Fibroblast of skin of abdomen (primary cell): ENCODE measurements at regions not wholly inside any gene's neighbourhood (a gene's known extent, or its start where the extent isn't known, plus 50 kb on each side); places are given as distances from the start of the nearest gene placed in this dataset.
"Not testable (repeated sequence)": the region's sequence is repeated elsewhere in the genome, so short reads cannot be mapped to it uniquely, and the experiment has no call there.

Experiments
- DNase-seq: peaks from one replicate; pipeline ENCODE4 v3.0.0-alpha.2; 2013

- no peak for DNase-seq
Observed at GRCh38 chr4:93888308-93888707, 59.8 kb downstream of the ATOH1 start.

GRCh38 chr4:93888768-93889167 lies 60.2 kb downstream of the ATOH1 start:
- DNase-seq: no peak

GRCh38 chr4:93891244-93891643 lies 62.7 kb downstream of the ATOH1 start:
- no peak for DNase-seq

GRCh38 chr4:93894995-93895394 lies 66.4 kb downstream of the ATOH1 start:
- no peak for DNase-seq

GRCh38 chr4:93896516-93896915 lies 68.0 kb downstream of the ATOH1 start:
- no peak for DNase-seq

- no peak for DNase-seq
Observed at GRCh38 chr4:93897559-93897958, 69.0 kb downstream of the ATOH1 start.

GRCh38 chr4:93908778-93909177 lies 80.2 kb downstream of the ATOH1 start:
- no peak for DNase-seq

GRCh38 chr4:93911671-93912070 lies 83.1 kb downstream of the ATOH1 start:
- DNase-seq: no peak

GRCh38 chr4:93912146-93912545 lies 83.6 kb downstream of the ATOH1 start:
- no peak for DNase-seq

GRCh38 chr4:93918856-93919255 lies 90.3 kb downstream of the ATOH1 start:
- DNase-seq: no peak

- DNase-seq: not testable (repeated sequence)
Observed at GRCh38 chr4:93923570-93923969, 95.0 kb downstream of the ATOH1 start.

- no peak for DNase-seq
Observed at GRCh38 chr4:93947286-93947685, 118.7 kb downstream of the ATOH1 start.

GRCh38 chr4:93950239-93950638 lies 121.7 kb downstream of the ATOH1 start:
- DNase-seq: not testable (repeated sequence)

GRCh38 chr4:93957186-93957585 lies 128.6 kb downstream of the ATOH1 start:
- DNase-seq: no peak

- no peak for DNase-seq
Observed at GRCh38 chr4:93960450-93960849, 131.9 kb downstream of the ATOH1 start.

- DNase-seq: no peak
Observed at GRCh38 chr4:93960916-93961315, 132.4 kb downstream of the ATOH1 start.

GRCh38 chr4:93981594-93981993 lies 153.0 kb downstream of the ATOH1 start:
- DNase-seq: no peak

- DNase-seq: no peak
Observed at GRCh38 chr4:93982255-93982654, 153.7 kb downstream of the ATOH1 start.

GRCh38 chr4:93983140-93983539 lies 154.6 kb downstream of the ATOH1 start:
- DNase-seq: no peak

- no peak for DNase-seq
Observed at GRCh38 chr4:93994175-93994994, 165.8 kb downstream of the ATOH1 start.

GRCh38 chr4:93996895-93997294 lies 168.3 kb downstream of the ATOH1 start:
- no peak for DNase-seq

GRCh38 chr4:94000559-94000958 lies 172.0 kb downstream of the ATOH1 start:
- DNase-seq: no peak

- no peak for DNase-seq
Observed at GRCh38 chr4:94006932-94007331, 178.4 kb downstream of the ATOH1 start.

- DNase-seq: no peak
Observed at GRCh38 chr4:94011190-94011589, 182.6 kb downstream of the ATOH1 start.
